Inflammatory macrophage treated with lipopolysaccharide for 1 hour (primary cell): ENCODE measurements at regions not wholly inside any gene's neighbourhood (a gene's known extent, or its start where the extent isn't known, plus 50 kb on each side); places are given as distances from the start of the nearest gene placed in this dataset.

Source experiments
- DNase-seq, 2 donors: peaks; one replicate each; pipeline ENCODE4 v3.0.0-alpha.2; 2020 to 2022

- DNase-seq, result no peak
These were observed 69.6 kb upstream of the FSTL4 start for GRCh38 chr5:133681896-133682295.

GRCh38 chr5:133680830-133681565 is 68.7 kb upstream of the FSTL4 start:
- DNase-seq, result no peak

- DNase-seq, result no peak
These were observed 67.2 kb upstream of the FSTL4 start for GRCh38 chr5:133679534-133679933.

- no peak for DNase-seq
These were observed 63.2 kb upstream of the FSTL4 start for GRCh38 chr5:133675376-133676154.

GRCh38 chr5:133670336-133670735 is 58.0 kb upstream of the FSTL4 start:
- no peak for DNase-seq

DNA sequence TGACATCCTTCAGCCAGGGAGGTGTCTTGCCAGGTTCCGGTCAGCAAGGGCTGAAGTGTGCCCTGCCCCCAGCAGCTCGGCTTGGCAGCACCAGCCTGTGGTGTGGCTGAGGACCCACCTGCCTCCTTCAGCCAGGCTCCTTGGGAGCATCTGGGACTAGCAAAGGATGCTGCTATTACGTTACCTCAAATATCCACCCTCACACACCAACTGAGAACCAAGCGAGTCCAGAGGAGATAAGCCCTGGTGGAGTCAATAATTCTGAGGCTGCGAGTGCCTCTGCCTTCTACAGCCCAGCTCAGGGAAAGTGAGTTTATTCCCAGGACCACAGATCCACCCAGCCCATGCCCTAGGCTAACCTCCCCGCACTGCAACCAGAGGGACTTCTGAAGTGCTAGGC is 57.1 kb upstream of the FSTL4 start:
- no peak for DNase-seq

GRCh38 chr5:133668458-133668857 is 56.1 kb upstream of the FSTL4 start:
- no peak for DNase-seq

DNA sequence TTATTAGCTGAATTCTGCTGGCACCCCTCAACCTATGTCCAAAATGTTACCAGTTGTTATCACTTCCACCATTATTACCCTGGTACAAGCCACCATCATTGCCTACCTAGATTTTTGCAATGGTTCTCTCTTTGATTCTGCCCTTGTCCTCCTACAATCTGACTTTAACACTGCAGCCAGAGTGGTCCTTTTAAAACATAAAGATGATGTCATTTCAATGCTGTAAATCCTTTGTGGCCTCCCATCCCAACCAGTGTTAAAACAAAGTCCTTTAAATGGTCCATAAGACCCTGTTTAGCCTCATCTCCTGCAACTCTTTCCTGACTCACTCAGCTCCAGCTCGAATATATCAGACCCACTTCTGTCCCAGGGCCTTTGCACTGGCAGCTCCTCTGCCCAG is 54.9 kb upstream of the FSTL4 start:
- no peak for DNase-seq

DNA sequence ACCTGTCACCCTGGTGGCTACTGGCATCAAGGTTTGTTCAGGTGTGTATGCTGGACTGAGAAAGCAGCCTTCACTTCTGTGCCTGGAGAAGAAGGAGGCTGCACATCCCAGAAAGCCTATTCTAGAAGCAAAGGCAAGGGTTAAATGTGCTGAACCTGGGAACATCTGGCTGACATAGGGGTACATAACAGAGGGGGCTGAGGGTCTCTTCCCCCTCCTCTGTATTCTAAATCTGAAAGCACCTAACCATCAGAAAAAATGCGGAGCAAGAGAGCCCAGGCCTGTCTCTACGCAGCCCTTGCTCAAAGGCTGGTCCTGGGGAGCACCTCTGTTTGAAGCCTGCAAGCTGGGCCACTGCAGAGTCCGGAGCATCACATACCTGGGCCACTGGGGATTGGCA is 53.2 kb upstream of the FSTL4 start:
- DNase-seq, result no peak

GRCh38 chr5:133664422-133664821 is 52.1 kb upstream of the FSTL4 start:
- DNase-seq, result no peak

- DNase-seq, result no peak
These were observed 51.2 kb upstream of the FSTL4 start for GRCh38 chr5:133663397-133664054.

DNA sequence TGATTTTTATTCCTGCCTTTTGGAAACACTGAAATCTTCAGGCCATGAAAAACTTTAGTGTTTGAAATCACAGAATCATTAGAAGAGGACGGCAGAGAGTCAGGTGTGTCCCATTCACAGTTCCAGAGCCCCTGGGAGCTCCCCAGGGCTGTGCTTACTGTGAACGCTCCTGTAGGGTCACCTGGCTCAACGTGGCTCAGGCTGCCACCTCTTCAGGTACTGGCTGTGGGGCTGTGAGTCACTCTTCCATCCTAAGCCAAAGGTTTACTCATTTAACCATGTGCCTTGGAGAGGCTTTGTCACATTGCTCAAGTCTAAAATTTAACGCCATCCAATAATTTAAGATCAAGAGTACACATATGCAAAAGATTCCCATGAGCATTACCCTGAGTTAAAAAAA is 50.2 kb upstream of the FSTL4 start:
- no peak for DNase-seq
